Rectal smooth muscle tissue (tissue), 1 donor: ENCODE measurements at regions not wholly inside any gene's neighbourhood (a gene's known extent, or its start where the extent isn't known, plus 50 kb on each side); places are given as distances from the start of the nearest gene placed in this dataset.

ENCODE experiments used
- H3K27ac ChIP-seq: one replicate; pipeline ENCODE4 v1.7.0; 2013; ENCODE audit warnings: low read depth, low read length, inconsistent platforms
- H3K27me3 ChIP-seq: one replicate; pipeline ENCODE4 v1.7.0; 2013; ENCODE audit warnings: low read length; ENCODE audit not compliant: control insufficient read depth, insufficient read depth
- H3K36me3 ChIP-seq: one replicate; pipeline ENCODE4 v1.7.0; 2013; ENCODE audit warnings: low read length; ENCODE audit not compliant: control insufficient read depth, insufficient read depth
- H3K4me1 ChIP-seq: one replicate; pipeline ENCODE4 v1.7.0; 2013; ENCODE audit warnings: low read length; ENCODE audit not compliant: control insufficient read depth, insufficient read depth
- H3K4me3 ChIP-seq: one replicate; pipeline ENCODE4 v1.7.0; 2013; ENCODE audit warnings: low read length
- H3K9ac ChIP-seq: one replicate; pipeline ENCODE4 v1.7.0; 2013; ENCODE audit warnings: low read length

DNA sequence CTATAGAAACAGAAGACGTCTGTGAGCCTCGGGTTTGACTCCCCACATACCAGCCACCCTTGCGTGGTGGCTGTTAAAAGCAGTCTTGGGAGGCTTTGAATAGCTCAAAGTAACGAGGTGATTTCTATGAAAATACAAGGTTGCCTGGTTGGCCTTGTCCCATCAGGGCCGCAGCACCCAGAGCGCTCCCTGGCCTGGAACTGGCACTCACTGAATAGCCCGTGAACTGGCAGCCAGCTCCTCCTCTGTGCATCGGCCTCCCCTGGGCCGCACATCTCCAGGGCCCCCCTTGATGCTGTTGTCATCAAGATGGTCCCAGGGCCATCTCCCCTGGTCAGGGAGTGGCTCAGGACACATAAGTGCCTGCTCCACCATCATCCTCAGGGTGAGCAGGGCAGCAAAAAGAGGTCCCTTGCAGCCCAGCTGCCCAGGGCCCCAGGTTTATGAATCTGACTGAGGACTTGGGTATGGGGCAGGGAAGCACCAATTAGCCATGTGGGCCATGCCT, 144.6 kb upstream of the PPP1R26 start:
- Histone ChIP-seq H3K27ac (no peak overlapping the region), H3K9ac (no peak overlapping the region), H3K27me3 (no peaks in the 10 kb centered on the region), H3K36me3 (no peaks in the 10 kb centered on the region), H3K4me1 (no peaks in the 10 kb centered on the region), H3K4me3 (no peak overlapping the region)

DNA sequence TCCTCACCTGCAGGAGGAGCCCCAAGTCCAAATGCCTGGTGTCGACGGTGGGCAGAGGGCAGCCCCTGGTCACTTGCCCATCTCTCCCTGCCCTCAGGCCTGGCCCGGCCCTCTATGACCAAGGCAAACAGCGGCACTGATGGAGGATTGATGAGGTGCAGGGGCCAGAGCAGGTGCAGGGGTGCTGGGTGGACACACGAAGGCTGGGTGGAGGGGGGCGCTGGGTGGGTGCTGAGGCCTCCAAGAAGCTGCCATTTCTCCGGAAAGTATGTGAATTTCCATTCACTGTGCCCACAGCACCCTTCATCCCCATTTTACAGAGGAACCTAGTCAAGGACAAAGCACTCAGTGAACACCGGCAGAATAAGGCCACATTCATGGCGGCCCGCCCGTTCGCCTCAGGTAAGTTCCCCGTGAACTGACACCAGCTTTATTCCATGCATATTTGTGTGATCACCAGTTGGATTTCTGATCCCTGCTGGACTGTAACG, 143.8 kb upstream of the PPP1R26 start:
- no peaks in the 10 kb centered on the region for H3K4me1 ChIP-seq
- H3K36me3 ChIP-seq: no peaks in the 10 kb centered on the region
- H3K4me3 ChIP-seq: no peak overlapping the region
- H3K27ac ChIP-seq: no peak overlapping the region
- no peak overlapping the region for H3K9ac ChIP-seq
- H3K27me3 ChIP-seq: no peaks in the 10 kb centered on the region

DNA sequence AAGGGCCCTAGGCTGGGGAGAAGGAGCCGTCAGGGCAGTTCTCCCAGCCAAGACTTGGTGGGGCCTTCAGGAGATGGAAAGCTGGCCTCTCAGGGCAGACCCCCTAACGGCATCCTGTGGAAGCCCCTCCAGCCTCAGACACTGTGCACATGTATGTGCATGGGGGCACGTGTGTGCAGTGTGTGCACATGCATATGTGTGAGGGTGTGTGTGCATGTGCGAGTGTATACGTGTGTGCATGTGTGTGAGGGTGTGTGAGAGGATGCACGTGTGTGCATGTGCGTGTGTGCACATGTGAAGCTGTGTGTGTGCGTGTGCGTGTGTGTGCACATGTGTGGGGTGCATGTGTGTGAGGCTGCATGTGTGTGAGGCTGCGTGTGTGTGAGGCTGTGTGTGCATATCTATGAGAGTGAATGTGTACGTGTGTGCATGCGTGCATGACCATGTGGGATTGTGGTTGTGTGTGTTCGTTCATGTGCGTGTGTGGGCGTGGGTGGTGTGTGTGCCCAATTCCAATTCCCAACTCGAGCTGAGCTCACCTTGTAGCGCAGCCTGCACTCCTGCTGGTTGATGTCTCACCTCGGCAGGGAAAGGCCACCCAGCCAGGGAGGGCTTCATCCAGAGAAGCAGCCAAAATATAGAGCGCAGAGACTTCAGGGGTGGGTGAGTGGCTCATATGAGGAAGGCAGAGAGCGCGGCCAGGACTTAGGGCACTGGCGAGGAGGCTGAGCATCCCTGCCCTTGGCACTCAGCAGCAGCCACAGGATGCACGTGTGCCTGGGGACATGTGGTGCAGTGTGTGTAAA, 142.7 kb upstream of the PPP1R26 start:
- no peaks in the 10 kb centered on the region for H3K4me1 ChIP-seq
- H3K4me3 ChIP-seq: no peak overlapping the region
- no peak overlapping the region for H3K9ac ChIP-seq
- H3K27me3 ChIP-seq: no peaks in the 10 kb centered on the region
- no peaks in the 10 kb centered on the region for H3K36me3 ChIP-seq
- no peak overlapping the region for H3K27ac ChIP-seq

DNA sequence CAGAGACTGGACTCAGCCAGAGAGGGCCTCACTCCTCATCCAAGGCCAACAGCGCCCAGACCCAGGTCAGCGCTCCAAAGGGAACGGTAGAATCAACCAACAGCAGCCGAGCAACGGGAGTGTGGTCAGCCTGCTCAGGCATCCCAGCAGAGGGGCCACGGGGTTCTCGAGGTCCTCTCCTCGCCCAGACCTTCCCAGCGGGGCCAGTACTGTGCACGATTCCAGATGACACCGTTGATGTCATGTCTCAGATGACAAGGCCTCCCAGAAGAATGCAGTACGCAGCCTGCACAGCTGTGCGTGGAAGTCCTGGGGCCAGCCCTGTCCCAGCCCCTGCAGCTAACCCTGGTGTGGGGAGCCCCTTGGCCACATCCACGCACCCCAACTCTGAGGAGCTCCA, 141.0 kb upstream of the PPP1R26 start:
- no peaks in the 10 kb centered on the region for H3K4me1 ChIP-seq
- H3K36me3 ChIP-seq: no peaks in the 10 kb centered on the region
- H3K4me3 ChIP-seq: no peak overlapping the region
- no peak overlapping the region for H3K9ac ChIP-seq
- no peak overlapping the region for H3K27ac ChIP-seq
- H3K27me3 ChIP-seq: no peaks in the 10 kb centered on the region

DNA sequence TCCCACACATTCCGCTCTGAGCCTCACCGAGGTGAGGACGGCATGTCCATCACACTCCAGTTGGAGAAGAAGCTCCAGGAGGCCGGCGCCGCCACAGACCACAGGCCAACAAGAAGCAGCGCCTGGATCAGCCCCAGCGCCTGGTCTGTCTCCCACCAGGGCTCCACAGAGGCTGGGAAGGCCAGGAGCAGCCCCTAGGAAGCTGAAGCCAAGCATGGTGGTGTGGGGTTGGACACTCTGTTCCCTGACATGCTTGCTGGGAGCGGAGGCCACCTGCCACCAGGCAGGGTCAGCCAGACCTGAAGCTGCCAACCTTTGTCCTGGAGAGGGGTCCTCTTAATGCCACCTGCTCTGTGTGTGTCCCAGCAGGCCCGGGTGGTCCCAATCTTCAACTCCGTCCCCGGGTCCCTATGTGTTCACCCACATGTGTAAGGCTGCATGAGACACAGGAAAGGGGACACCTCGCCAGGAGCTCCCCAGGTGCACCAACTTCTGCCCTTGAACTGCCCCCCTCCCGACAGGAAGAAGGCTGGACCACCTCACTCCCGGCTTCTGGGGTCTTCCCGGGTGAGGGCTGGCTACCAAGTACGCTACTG, 140.1 kb upstream of the PPP1R26 start:
- H3K27ac ChIP-seq: no peak overlapping the region
- no peaks in the 10 kb centered on the region for H3K4me1 ChIP-seq
- no peaks in the 10 kb centered on the region for H3K27me3 ChIP-seq
- H3K9ac ChIP-seq: no peak overlapping the region
- H3K36me3 ChIP-seq: no peaks in the 10 kb centered on the region
- no peak overlapping the region for H3K4me3 ChIP-seq

DNA sequence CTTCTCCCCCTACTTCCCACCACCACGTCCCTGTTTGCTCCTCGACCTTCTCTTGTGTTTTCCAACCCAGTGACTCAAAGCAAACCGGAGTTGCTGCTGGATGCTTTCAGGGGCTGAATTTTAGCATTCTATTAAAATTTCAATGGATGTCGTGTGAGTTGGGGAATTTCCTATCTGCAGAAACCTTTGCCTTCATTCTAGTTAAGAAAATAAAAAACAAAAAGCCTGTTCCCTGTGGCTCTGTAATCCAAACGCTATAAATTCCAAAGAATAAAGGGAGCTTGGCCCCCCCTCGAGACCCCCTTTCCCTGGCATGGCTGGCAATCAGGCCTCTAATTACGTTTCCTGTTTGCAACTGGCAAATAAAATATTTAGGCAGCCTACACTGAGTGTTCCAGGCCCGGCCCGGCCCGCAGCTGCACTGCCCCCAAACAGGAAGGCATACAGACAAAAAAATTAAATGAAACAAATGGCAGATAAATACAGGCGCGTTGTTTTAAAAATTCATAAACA, 139.4 kb upstream of the PPP1R26 start:
- H3K27me3 ChIP-seq: no peaks in the 10 kb centered on the region
- no peaks in the 10 kb centered on the region for H3K36me3 ChIP-seq
- H3K4me1 ChIP-seq: no peaks in the 10 kb centered on the region
- no peak overlapping the region for H3K4me3 ChIP-seq
- H3K9ac ChIP-seq: no peak overlapping the region
- H3K27ac ChIP-seq: no peak overlapping the region

DNA sequence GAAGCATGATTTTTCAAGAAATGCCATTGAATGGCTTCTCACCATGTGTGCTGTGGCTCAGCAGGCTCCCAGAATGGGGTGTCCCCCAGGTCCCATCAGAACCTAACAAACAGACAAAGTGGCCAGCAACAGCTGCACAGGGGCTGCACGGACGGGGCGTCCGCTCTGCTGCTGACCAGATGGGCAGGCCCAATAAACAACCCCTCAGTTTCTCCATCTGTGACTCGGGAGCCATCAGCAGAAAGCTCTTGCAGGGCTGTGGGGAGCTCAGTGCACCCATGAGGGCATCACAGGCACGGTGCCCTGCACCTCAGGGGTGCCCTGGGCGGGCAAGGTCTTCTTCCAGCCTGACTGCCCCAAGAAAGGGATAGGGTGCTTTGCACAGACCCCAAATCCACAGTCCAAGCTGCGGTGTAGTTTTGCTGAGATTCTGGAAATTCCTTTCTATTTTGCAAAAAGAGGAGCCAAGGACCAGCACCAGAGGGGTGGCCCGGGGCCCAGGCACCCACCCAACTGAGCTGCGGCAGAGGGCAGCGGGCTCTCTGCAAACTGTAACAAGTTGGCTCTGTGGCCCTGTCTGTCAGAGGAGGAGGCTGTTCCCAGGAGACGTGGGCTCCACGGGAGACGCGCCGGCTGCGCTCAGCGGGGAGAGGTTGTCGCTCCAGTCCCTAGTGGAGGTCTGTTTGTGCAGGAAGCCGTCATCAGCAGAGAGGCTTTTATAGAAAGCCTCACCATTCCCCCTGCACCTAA, 138.7 kb upstream of the PPP1R26 start:
- no peak overlapping the region for H3K4me3 ChIP-seq
- no peaks in the 10 kb centered on the region for H3K4me1 ChIP-seq
- no peak overlapping the region for H3K27ac ChIP-seq
- H3K36me3 ChIP-seq: no peaks in the 10 kb centered on the region
- H3K9ac ChIP-seq: no peak overlapping the region
- no peaks in the 10 kb centered on the region for H3K27me3 ChIP-seq

DNA sequence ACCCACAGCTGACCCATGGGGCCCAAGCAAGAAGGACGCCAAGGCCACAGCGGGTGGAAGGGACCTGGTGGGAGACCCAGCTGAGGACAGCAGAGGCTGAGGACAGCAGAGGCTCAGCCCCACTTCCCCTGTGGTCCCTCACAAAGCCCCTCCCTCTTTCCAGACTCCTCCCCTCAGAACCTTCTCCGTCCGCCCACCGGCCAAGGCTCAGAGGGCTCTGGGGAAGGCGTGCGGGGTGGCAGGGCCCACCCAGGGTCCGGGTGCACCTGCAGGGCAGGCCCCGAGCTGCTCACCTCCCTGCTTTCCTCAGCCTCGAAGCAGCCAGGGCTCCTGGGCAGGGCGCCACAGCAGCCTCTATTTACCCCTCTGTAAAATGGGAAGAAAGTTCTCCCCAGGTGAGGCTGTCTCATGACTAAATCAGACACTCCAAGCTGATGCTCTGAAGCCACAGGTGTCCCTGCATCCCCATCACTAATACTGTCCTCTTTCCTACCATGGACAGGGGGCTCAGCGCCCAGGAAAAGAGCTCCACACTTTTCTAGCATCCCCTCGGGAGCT, 137.9 kb upstream of the PPP1R26 start:
- no peaks in the 10 kb centered on the region for H3K36me3 ChIP-seq
- H3K9ac ChIP-seq: no peak overlapping the region
- no peak overlapping the region for H3K4me3 ChIP-seq
- no peak overlapping the region for H3K27ac ChIP-seq
- no peaks in the 10 kb centered on the region for H3K4me1 ChIP-seq
- H3K27me3 ChIP-seq: no peaks in the 10 kb centered on the region

DNA sequence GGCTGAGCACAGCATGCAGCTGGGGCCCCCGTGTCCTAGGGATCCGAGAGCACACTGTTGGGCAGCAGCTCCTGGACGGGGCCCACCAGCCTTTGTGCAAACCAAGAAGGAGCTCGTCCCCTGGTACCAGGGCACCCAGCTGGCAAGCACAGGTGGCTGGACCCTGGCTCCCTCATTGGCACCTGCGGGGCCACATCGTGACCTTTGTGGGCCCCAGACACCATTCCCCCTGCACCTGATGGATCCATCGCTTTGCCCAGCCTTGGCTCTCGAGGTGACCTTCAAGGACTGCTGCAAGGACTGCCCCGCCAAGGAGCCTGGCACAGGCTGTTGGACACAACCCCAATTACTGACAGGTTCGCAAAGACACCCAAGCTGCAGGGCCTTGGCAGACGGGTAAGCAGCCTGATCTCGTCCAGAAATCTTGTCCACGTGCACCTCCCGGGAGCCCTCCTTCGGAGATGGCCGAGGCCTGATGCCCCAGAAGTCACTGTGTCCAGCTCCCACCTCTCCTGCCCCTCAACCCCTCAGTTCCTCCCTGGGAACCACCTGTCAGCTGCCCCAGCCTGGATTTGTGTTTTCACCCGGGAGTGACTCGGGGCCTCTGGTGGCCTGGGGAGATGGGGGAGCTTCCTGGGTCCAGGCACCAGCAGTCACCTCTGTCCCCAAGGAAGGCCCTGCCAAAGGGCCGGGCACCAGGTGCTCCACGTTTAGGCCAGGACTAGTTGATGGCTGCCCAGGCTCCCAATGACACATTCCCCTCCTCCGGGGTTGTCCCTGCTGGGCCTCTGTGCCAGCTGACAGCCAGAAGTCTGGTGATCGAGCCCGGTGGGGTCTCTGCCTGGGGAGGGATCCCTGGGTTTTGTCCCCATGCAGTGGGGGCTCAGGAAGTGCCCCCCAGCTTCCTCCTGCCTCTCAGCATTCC, 137.1 kb upstream of the PPP1R26 start:
- H3K9ac ChIP-seq: no peak overlapping the region
- H3K27me3 ChIP-seq: no peaks in the 10 kb centered on the region
- no peaks in the 10 kb centered on the region for H3K36me3 ChIP-seq
- no peak overlapping the region for H3K27ac ChIP-seq
- no peak overlapping the region for H3K4me3 ChIP-seq
- no peaks in the 10 kb centered on the region for H3K4me1 ChIP-seq

DNA sequence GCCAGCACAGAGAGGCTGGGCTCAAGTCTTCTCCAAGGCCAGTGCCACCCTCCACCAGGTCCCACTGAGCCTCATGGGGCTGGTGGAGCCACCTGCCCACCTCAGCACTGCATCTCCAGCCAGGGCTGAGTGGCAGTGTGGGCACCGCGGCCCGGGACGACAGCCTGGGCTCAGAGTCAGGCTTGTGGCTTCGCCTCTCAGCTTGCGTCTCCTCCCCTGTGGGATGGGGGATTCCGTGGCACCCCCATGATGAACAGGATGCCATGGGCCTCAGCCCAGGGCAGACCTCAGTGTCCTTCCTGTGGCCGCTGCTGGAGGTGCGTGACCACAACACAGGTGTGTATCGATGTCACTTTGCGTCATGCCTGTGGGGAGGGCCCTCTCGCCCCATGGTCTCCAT, 136.4 kb upstream of the PPP1R26 start:
- Histone ChIP-seq H3K27ac (no peak overlapping the region), H3K27me3 (no peaks in the 10 kb centered on the region), H3K36me3 (no peaks in the 10 kb centered on the region), H3K4me1 (no peaks in the 10 kb centered on the region), H3K9ac (no peak overlapping the region), H3K4me3 (no peak overlapping the region)

DNA sequence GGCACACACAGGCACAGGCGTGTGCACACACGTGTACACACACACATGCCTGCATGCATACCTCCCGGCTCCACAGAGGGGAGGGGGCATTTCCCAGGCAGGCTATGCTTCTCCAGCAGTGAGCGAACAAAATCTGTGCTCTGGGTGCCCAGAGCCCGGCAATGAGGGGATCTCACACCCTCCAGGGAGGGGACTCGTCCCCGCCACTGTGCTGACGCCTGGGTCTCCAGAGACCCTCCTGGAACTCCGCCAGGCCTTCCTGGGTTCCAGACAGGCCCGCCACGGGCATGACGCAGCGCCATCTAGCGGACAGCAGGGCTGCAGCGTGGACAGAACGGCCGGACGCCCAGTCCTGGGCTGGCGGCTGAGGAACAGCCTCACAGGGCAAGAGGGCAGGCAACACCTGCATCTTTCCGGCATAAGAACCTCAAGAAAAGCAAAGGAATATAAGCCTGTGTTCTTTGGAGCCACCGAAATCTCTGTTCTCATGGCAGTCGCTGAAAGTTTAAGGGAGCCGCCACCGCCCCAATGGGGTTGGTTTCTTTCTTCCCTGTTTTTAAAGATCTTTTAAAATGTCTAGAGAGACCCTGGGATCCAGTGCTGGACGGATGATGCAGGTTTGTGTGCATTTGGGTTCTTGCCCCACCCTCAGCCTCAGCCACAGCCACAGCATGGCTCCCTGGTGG, 135.6 kb upstream of the PPP1R26 start:
- no peak overlapping the region for H3K4me3 ChIP-seq
- H3K9ac ChIP-seq: no peak overlapping the region
- H3K27me3 ChIP-seq: no peaks in the 10 kb centered on the region
- H3K27ac ChIP-seq: no peak overlapping the region
- H3K4me1 ChIP-seq: no peaks in the 10 kb centered on the region
- no peaks in the 10 kb centered on the region for H3K36me3 ChIP-seq
